Activated CD4-positive, alpha-beta T cell treated with anti-CD3 and anti-CD28 coated beads, Interleukin-2, amount 50 U/mL, for 1 hour (primary cell): ENCODE measurements at regions not wholly inside any gene's neighbourhood (a gene's known extent, or its start where the extent isn't known, plus 50 kb on each side); places are given as distances from the start of the nearest gene placed in this dataset.
"Not testable (repeated sequence)": the region's sequence is repeated elsewhere in the genome, so short reads cannot be mapped to it uniquely, and the experiment has no call there.

Experiments used
- DNase-seq: peaks from one replicate; pipeline ENCODE4 v3.0.0-alpha.2; 2020

GRCh38 chr5:87741881-87742280, 329.2 kb upstream of the CCNH start:
- no peak for DNase-seq

- no peak for DNase-seq
Observed at GRCh38 chr5:87735923-87736322, 323.2 kb upstream of the CCNH start.

- DNase-seq, result no peak
Observed at GRCh38 chr5:87733897-87734296, 321.2 kb upstream of the CCNH start.

- DNase-seq, result no peak
Observed at GRCh38 chr5:87732875-87733768, 320.4 kb upstream of the CCNH start.

GRCh38 chr5:87729781-87730180, 317.1 kb upstream of the CCNH start:
- DNase-seq, result no peak

- no peak for DNase-seq
Observed at GRCh38 chr5:87722286-87722685, 309.6 kb upstream of the CCNH start.

GRCh38 chr5:87718224-87718925, 305.6 kb upstream of the CCNH start:
- DNase-seq, result not testable (repeated sequence)

GRCh38 chr5:87717761-87718160, 305.0 kb upstream of the CCNH start:
- DNase-seq, result no peak

GRCh38 chr5:87705876-87706275, 293.1 kb upstream of the CCNH start:
- DNase-seq, result no peak

- no peak for DNase-seq
Observed at GRCh38 chr5:87686975-87687374, 274.2 kb upstream of the CCNH start.

GRCh38 chr5:87686018-87686417, 273.3 kb upstream of the CCNH start:
- no peak for DNase-seq

- no peak for DNase-seq
Observed at GRCh38 chr5:87674235-87674634, 261.5 kb upstream of the CCNH start.

- DNase-seq, result no peak
Observed at GRCh38 chr5:87671146-87671545, 258.4 kb upstream of the CCNH start.

- no peak for DNase-seq
Observed at GRCh38 chr5:87665166-87665565, 252.4 kb upstream of the CCNH start.

GRCh38 chr5:87661784-87662566, 249.2 kb upstream of the CCNH start:
- DNase-seq, result no peak

- DNase-seq, result no peak
Observed at GRCh38 chr5:87653242-87653641, 240.5 kb upstream of the CCNH start.

- DNase-seq, result no peak
Observed at GRCh38 chr5:87650284-87650683, 237.6 kb upstream of the CCNH start.

GRCh38 chr5:87649455-87649854, 236.7 kb upstream of the CCNH start:
- DNase-seq, result no peak

- DNase-seq, result no peak
Observed at GRCh38 chr5:87645224-87645623, 232.5 kb upstream of the CCNH start.

GRCh38 chr5:87640902-87641301, 228.2 kb upstream of the CCNH start:
- no peak for DNase-seq

- no peak for DNase-seq
Observed at GRCh38 chr5:87627363-87627762, 214.6 kb upstream of the CCNH start.

GRCh38 chr5:87608385-87608784, 195.7 kb upstream of the CCNH start:
- no peak for DNase-seq

- no peak for DNase-seq
Observed at GRCh38 chr5:87605663-87606062, 192.9 kb upstream of the CCNH start.

GRCh38 chr5:87599778-87600177, 187.0 kb upstream of the CCNH start:
- DNase-seq, result no peak
